GM12864 (cell line): ENCODE measurements at regions not wholly inside any gene's neighbourhood (a gene's known extent, or its start where the extent isn't known, plus 50 kb on each side); places are given as distances from the start of the nearest gene placed in this dataset.

Source experiments
- DNase-seq: peaks from one replicate; pipeline ENCODE4 v3.0.0-alpha.2; 2011; ENCODE audit warnings: low read depth
- H3K4me3 ChIP-seq: 2 replicates; pipeline ENCODE4 v1.5.1; 2011; ENCODE audit warnings: mild to moderate bottlenecking, low read depth, low read length, control low read depth
- CTCF ChIP-seq: IDR thresholded peaks from 2 replicates; pipeline ENCODE4 v1.5.1; 2011; ENCODE audit warnings: low read depth, mild to moderate bottlenecking, moderate library complexity, low read length, control low read depth, inconsistent platforms; ENCODE audit errors: missing control alignments

- DNase-seq: no peak
These were observed 54.3 kb downstream of the FAM241B start for GRCh38 chr10:69684020-69684980.

GRCh38 chr10:69684981-69685353 is 54.9 kb downstream of the FAM241B start:
- TF ChIP-seq CTCF: no peak
- no peak for DNase-seq

More at GRCh38 chr10:69684020-69684980, 54.3 kb downstream of the FAM241B start:
- TF ChIP-seq CTCF: no peak
- H3K4me3 ChIP-seq: no peak overlapping the region

GRCh38 chr10:69685426-69685801 is 55.4 kb downstream of the FAM241B start:
- no peak for TF ChIP-seq CTCF
- no peak for DNase-seq
- no peak overlapping the region for H3K4me3 ChIP-seq

More at GRCh38 chr10:69684981-69685353, 54.9 kb downstream of the FAM241B start:
- no peak overlapping the region for H3K4me3 ChIP-seq

GRCh38 chr10:69685802-69686585 is 55.9 kb downstream of the FAM241B start:
- TF ChIP-seq CTCF: no peak
- no peak for DNase-seq
- H3K4me3 ChIP-seq: no peak overlapping the region

GRCh38 chr10:69686866-69687265 is 56.8 kb downstream of the FAM241B start:
- TF ChIP-seq CTCF: no peak
- DNase-seq: no peak

GRCh38 chr10:69687426-69687825 is 57.4 kb downstream of the FAM241B start:
- no peak overlapping the region for H3K4me3 ChIP-seq
- TF ChIP-seq CTCF: no peak
- no peak for DNase-seq

More at GRCh38 chr10:69686866-69687265, 56.8 kb downstream of the FAM241B start:
- H3K4me3 ChIP-seq: no peak overlapping the region
